H1 (cell line): ENCODE measurements at regions not wholly inside any gene's neighbourhood (a gene's known extent, or its start where the extent isn't known, plus 50 kb on each side); places are given as distances from the start of the nearest gene placed in this dataset.

Experiments
- ASH2L ChIP-seq: fragments of 200-600, 300-600 bp; sonication (generic); IDR thresholded peaks from one replicate; pipeline ENCODE4 v1.7.1; 2017; ENCODE audit warnings: low read length
- EP300 ChIP-seq, 2 experiments: IDR thresholded peaks; 1 replicate in 1 of 2; 2 replicates in 1 of 2; pipeline ENCODE4 v1.6.1; 2011 to 2012; ENCODE audit warnings: low read depth in 2 of 2, low read length in 2 of 2, mild to moderate bottlenecking in 2 of 2, borderline replicate concordance in 1 of 2, inconsistent platforms in 1 of 2, moderate library complexity in 1 of 2
- EZH2 ChIP-seq: fragments of 200-600 bp; sonication (generic); IDR thresholded peaks from 2 replicates; pipeline ENCODE4 v1.7.1; 2012; ENCODE audit warnings: low read depth, mild to moderate bottlenecking, moderate library complexity, low read length, inconsistent platforms; ENCODE audit not compliant: severe bottlenecking
- FOSL1 ChIP-seq: IDR thresholded peaks from 2 replicates; pipeline ENCODE4 v1.6.1; 2011; ENCODE audit warnings: mild to moderate bottlenecking, low read depth, low read length, moderate library complexity; ENCODE audit not compliant: insufficient read depth
- NANOG ChIP-seq: IDR thresholded peaks from 2 replicates; pipeline ENCODE4 v1.6.1; 2011; ENCODE audit warnings: low read length, low read depth, mild to moderate bottlenecking, inconsistent platforms; ENCODE audit not compliant: insufficient read depth, poor library complexity, severe bottlenecking
- POLR2A ChIP-seq, 2 experiments: IDR thresholded peaks; 1 replicate in 1 of 2; 2 replicates in 1 of 2; pipeline ENCODE4 v1.6.1; 2011; ENCODE audit warnings: low read depth in 2 of 2, low read length in 2 of 2, mild to moderate bottlenecking in 2 of 2; ENCODE audit errors: control extremely low read depth in 1 of 2
- POLR2AphosphoS5 ChIP-seq: IDR thresholded peaks from 2 replicates; pipeline ENCODE4 v1.6.1; 2011; ENCODE audit warnings: low read depth, low read length
- TAF1 ChIP-seq: IDR thresholded peaks from 2 replicates; pipeline ENCODE4 v1.6.1; 2011; ENCODE audit warnings: mild to moderate bottlenecking, low read depth, low read length
- TCF12 ChIP-seq: IDR thresholded peaks from 2 replicates; pipeline ENCODE4 v1.6.1; 2011; ENCODE audit warnings: low read depth, mild to moderate bottlenecking, low read length
- TF ChIP-seq, protein P1 (sequence below), 3 experiments: IDR thresholded peaks; 1 replicate in 2 of 3; 2 replicates in 1 of 3; pipeline versions ENCODE4 v1.5.1 to v1.6.1; 2011; ENCODE audit warnings: low read length in 3 of 3, mild to moderate bottlenecking in 3 of 3, inconsistent platforms in 2 of 3, low read depth in 1 of 3, moderate library complexity in 1 of 3; ENCODE audit not compliant: insufficient read depth in 1 of 3; ENCODE audit errors: control extremely low read depth in 1 of 3

DNA sequence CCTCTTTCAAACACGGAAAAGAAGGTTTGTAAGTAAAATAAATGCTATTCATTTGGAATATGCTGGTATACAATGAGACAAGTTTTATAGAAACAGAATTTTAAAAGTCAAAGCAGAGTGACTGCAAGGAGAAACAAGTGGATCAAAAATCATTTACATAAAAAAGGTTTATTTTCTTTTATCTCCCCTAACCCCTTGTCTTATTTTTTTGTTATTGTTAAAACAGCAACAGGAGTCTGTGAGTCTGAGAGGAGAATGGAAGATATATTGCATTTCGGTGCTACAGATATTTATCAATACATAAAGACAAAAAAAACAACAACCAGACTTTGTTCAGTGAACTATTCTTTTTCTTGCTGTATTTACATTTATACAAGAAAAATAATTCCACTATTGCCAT is 1116.4 kb downstream of the OTOL1 start:
- TF ChIP-seq, protein P1, sequence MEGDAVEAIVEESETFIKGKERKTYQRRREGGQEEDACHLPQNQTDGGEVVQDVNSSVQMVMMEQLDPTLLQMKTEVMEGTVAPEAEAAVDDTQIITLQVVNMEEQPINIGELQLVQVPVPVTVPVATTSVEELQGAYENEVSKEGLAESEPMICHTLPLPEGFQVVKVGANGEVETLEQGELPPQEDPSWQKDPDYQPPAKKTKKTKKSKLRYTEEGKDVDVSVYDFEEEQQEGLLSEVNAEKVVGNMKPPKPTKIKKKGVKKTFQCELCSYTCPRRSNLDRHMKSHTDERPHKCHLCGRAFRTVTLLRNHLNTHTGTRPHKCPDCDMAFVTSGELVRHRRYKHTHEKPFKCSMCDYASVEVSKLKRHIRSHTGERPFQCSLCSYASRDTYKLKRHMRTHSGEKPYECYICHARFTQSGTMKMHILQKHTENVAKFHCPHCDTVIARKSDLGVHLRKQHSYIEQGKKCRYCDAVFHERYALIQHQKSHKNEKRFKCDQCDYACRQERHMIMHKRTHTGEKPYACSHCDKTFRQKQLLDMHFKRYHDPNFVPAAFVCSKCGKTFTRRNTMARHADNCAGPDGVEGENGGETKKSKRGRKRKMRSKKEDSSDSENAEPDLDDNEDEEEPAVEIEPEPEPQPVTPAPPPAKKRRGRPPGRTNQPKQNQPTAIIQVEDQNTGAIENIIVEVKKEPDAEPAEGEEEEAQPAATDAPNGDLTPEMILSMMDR (IDR thresholded peaks at IDR 0.05; ENCODE audit: control extremely low read depth in 1 of 3, insufficient read depth in 1 of 3, low read depth in 1 of 3, low read length in 3 of 3): no peak
- TF ChIP-seq POLR2A (IDR thresholded peaks at IDR 0.05; ENCODE audit: control extremely low read depth in 1 of 2, low read depth in 2 of 2, low read length in 2 of 2) (no peak), EP300 (IDR thresholded peaks at IDR 0.05; ENCODE audit: borderline replicate concordance in 1 of 2, low read depth in 2 of 2, low read length in 2 of 2) (no peak), EZH2 (no peak), FOSL1 (no peak), ASH2L (no peak), TCF12 (no peak), POLR2AphosphoS5 (no peak), NANOG (no peak), TAF1 (no peak)
